ENCODE measurements at regions not wholly inside any gene's neighbourhood (a gene's known extent, or its start where the extent isn't known, plus 50 kb on each side); places are given as distances from the start of the nearest gene placed in this dataset.

GRCh38 chr1:195806060-195806459 lies 802.2 kb downstream of the KCNT2 start:
- no peaks in the 10 kb centered on the region for H3K27me3 Mint-ChIP-seq
- H3K4me3 ChIP-seq (ENCODE audit: control insufficient read depth in 1 of 2, extremely low read depth in 1 of 2, low read length in 1 of 2) = no peak overlapping the region
- WGBS (ENCODE audit: insufficient coverage) = no CpG with 5 or more reads among the region's 2 CpGs
- no peaks in the 10 kb centered on the region for H3K27me3 ChIP-seq (replicated peaks in 1 of 2; ENCODE audit: control insufficient read depth in 2 of 2, extremely low read depth in 1 of 2, insufficient read depth in 2 of 2, low read length in 1 of 2)
- no peak overlapping the region for H3K27ac ChIP-seq (ENCODE audit: low read length)
- H3K36me3 ChIP-seq (ENCODE audit: control insufficient read depth in 2 of 2, extremely low read depth in 1 of 2, insufficient read depth in 1 of 2, low read length in 1 of 2) = no peaks in the 10 kb centered on the region
- H3K4me3 Mint-ChIP-seq = no peak overlapping the region
- no peaks in the 10 kb centered on the region for H3K36me3 Mint-ChIP-seq
- H3K9me3 ChIP-seq = no peaks in the 10 kb centered on the region
- H3K27ac Mint-ChIP-seq = no peak overlapping the region
- H3K9me3 Mint-ChIP-seq = peaks cover 0 to 3% (median 0%) of the 10 kb centered on the region in 3 donors
- no peaks in the 10 kb centered on the region for H3K4me1 Mint-ChIP-seq
- POLR2A ChIA-PET = no interaction called here
- DNase-seq (no peak), ATAC-seq (replicated peaks in 1 of 4) (no peak)
- CTCF ChIA-PET = no interaction called here
- no peaks in the 10 kb centered on the region for H3K4me1 ChIP-seq (ENCODE audit: control insufficient read depth in 1 of 2, extremely low read depth in 1 of 2, insufficient read depth in 2 of 2, low read length in 2 of 2)

GRCh38 chr1:195804547-195804946 lies 803.7 kb downstream of the KCNT2 start:
- H3K36me3 Mint-ChIP-seq = no peaks in the 10 kb centered on the region
- H3K27ac Mint-ChIP-seq = no peak overlapping the region
- Histone ChIP-seq H3K9me3 (no peaks in the 10 kb centered on the region), H3K36me3 (ENCODE audit: control insufficient read depth in 2 of 2, extremely low read depth in 1 of 2, insufficient read depth in 1 of 2, low read length in 1 of 2) (no peaks in the 10 kb centered on the region), H3K27ac (ENCODE audit: low read length) (no peak overlapping the region), H3K27me3 (replicated peaks in 1 of 2; ENCODE audit: control insufficient read depth in 2 of 2, extremely low read depth in 1 of 2, insufficient read depth in 2 of 2, low read length in 1 of 2) (no peaks in the 10 kb centered on the region), H3K4me3 (ENCODE audit: control insufficient read depth in 1 of 2, extremely low read depth in 1 of 2, low read length in 1 of 2) (no peak overlapping the region), H3K4me1 (ENCODE audit: control insufficient read depth in 1 of 2, extremely low read depth in 1 of 2, insufficient read depth in 2 of 2, low read length in 2 of 2) (no peaks in the 10 kb centered on the region)
- no peaks in the 10 kb centered on the region for H3K27me3 Mint-ChIP-seq
- H3K9me3 Mint-ChIP-seq = peaks cover 0 to 3% (median 0%) of the 10 kb centered on the region in 3 donors
- CTCF ChIA-PET = no interaction called here
- H3K4me3 Mint-ChIP-seq = no peak overlapping the region
- H3K4me1 Mint-ChIP-seq = no peaks in the 10 kb centered on the region
- DNase-seq (no peak), ATAC-seq (replicated peaks in 1 of 4) (no peak)
- POLR2A ChIA-PET = no interaction called here

- ATAC-seq (replicated peaks in 1 of 4) (no peak), DNase-seq (no peak)
- Histone ChIP-seq H3K27me3 (replicated peaks in 1 of 2; ENCODE audit: control insufficient read depth in 2 of 2, extremely low read depth in 1 of 2, insufficient read depth in 2 of 2, low read length in 1 of 2) (no peaks in the 10 kb centered on the region), H3K9me3 (no peaks in the 10 kb centered on the region), H3K4me1 (ENCODE audit: control insufficient read depth in 1 of 2, extremely low read depth in 1 of 2, insufficient read depth in 2 of 2, low read length in 2 of 2) (no peaks in the 10 kb centered on the region), H3K27ac (ENCODE audit: low read length) (no peak overlapping the region), H3K36me3 (ENCODE audit: control insufficient read depth in 2 of 2, extremely low read depth in 1 of 2, insufficient read depth in 1 of 2, low read length in 1 of 2) (no peaks in the 10 kb centered on the region), H3K4me3 (ENCODE audit: control insufficient read depth in 1 of 2, extremely low read depth in 1 of 2, low read length in 1 of 2) (no peak overlapping the region)
- Mint-ChIP-seq H3K36me3 (no peaks in the 10 kb centered on the region), H3K27ac (no peak overlapping the region), H3K9me3 (peaks cover 0 to 5% (median 0%) of the 10 kb centered on the region in 3 donors), H3K4me1 (no peaks in the 10 kb centered on the region), H3K4me3 (no peak overlapping the region), H3K27me3 (no peaks in the 10 kb centered on the region)
- WGBS (ENCODE audit: insufficient coverage) = 80% methylated on average over 1 of the region's 4 CpGs
- ChIA-PET CTCF (no interaction called here), POLR2A (no interaction called here)
Measured at GRCh38 chr1:195799016-195799415, 809.2 kb downstream of the KCNT2 start.

GRCh38 chr1:195794225-195794624 lies 814.0 kb downstream of the KCNT2 start:
- CTCF ChIA-PET = no interaction called here
- POLR2A ChIA-PET = no interaction called here
- Mint-ChIP-seq H3K27me3 (no peaks in the 10 kb centered on the region), H3K9me3 (peaks cover 0 to 5% (median 0%) of the 10 kb centered on the region in 3 donors), H3K4me1 (no peaks in the 10 kb centered on the region), H3K36me3 (no peaks in the 10 kb centered on the region), H3K4me3 (no peak overlapping the region), H3K27ac (no peak overlapping the region)
- no peak overlapping the region for H3K27ac ChIP-seq (ENCODE audit: low read length)
- no CpG with 5 or more reads among the region's 3 CpGs for WGBS (ENCODE audit: insufficient coverage)
- no peak overlapping the region for H3K4me3 ChIP-seq (ENCODE audit: control insufficient read depth in 1 of 2, extremely low read depth in 1 of 2, low read length in 1 of 2)
- H3K4me1 ChIP-seq (ENCODE audit: control insufficient read depth in 1 of 2, extremely low read depth in 1 of 2, insufficient read depth in 2 of 2, low read length in 2 of 2) = no peaks in the 10 kb centered on the region
- H3K27me3 ChIP-seq (replicated peaks in 1 of 2; ENCODE audit: control insufficient read depth in 2 of 2, extremely low read depth in 1 of 2, insufficient read depth in 2 of 2, low read length in 1 of 2) = peaks cover 0 to 5% of the 10 kb centered on the region in 2 experiments
- ATAC-seq (replicated peaks in 1 of 4) (no peak), DNase-seq (no peak)
- H3K36me3 ChIP-seq (ENCODE audit: control insufficient read depth in 2 of 2, extremely low read depth in 1 of 2, insufficient read depth in 1 of 2, low read length in 1 of 2) = no peaks in the 10 kb centered on the region
- no peaks in the 10 kb centered on the region for H3K9me3 ChIP-seq

GRCh38 chr1:195791796-195792195 lies 816.4 kb downstream of the KCNT2 start:
- peaks cover 3 to 8% (median 3%) of the 10 kb centered on the region in 3 donors for H3K9me3 Mint-ChIP-seq
- ChIA-PET POLR2A (no interaction called here), CTCF (no interaction called here)
- H3K27ac Mint-ChIP-seq = no peak overlapping the region
- H3K4me1 ChIP-seq (ENCODE audit: control insufficient read depth in 1 of 2, extremely low read depth in 1 of 2, insufficient read depth in 2 of 2, low read length in 2 of 2) = no peaks in the 10 kb centered on the region
- H3K4me3 ChIP-seq (ENCODE audit: control insufficient read depth in 1 of 2, extremely low read depth in 1 of 2, low read length in 1 of 2) = no peak overlapping the region
- DNase-seq (no peak), ATAC-seq (replicated peaks in 1 of 4) (no peak)
- H3K36me3 ChIP-seq (ENCODE audit: control insufficient read depth in 2 of 2, extremely low read depth in 1 of 2, insufficient read depth in 1 of 2, low read length in 1 of 2) = no peaks in the 10 kb centered on the region
- no peaks in the 10 kb centered on the region for H3K27me3 Mint-ChIP-seq
- no peaks in the 10 kb centered on the region for H3K9me3 ChIP-seq
- WGBS (ENCODE audit: insufficient coverage) = 85% methylated on average over 4 of the region's 7 CpGs
- H3K4me3 Mint-ChIP-seq = no peak overlapping the region
- no peaks in the 10 kb centered on the region for H3K36me3 Mint-ChIP-seq
- H3K27me3 ChIP-seq (replicated peaks in 1 of 2; ENCODE audit: control insufficient read depth in 2 of 2, extremely low read depth in 1 of 2, insufficient read depth in 2 of 2, low read length in 1 of 2) = peaks cover 0 to 5% of the 10 kb centered on the region in 2 experiments
- H3K4me1 Mint-ChIP-seq = no peaks in the 10 kb centered on the region
- no peak overlapping the region for H3K27ac ChIP-seq (ENCODE audit: low read length)

GRCh38 chr1:195790514-195791168 lies 817.6 kb downstream of the KCNT2 start:
- H3K36me3 ChIP-seq (ENCODE audit: control insufficient read depth in 2 of 2, extremely low read depth in 1 of 2, insufficient read depth in 1 of 2, low read length in 1 of 2) = no peaks in the 10 kb centered on the region
- Mint-ChIP-seq H3K4me1 (no peaks in the 10 kb centered on the region), H3K36me3 (no peaks in the 10 kb centered on the region), H3K27me3 (no peaks in the 10 kb centered on the region), H3K27ac (no peak overlapping the region), H3K9me3 (peaks cover 3 to 11% (median 8%) of the 10 kb centered on the region in 3 donors), H3K4me3 (no peak overlapping the region)
- H3K27ac ChIP-seq (ENCODE audit: low read length) = no peak overlapping the region
- CTCF ChIA-PET = no interaction called here
- H3K4me1 ChIP-seq (ENCODE audit: control insufficient read depth in 1 of 2, extremely low read depth in 1 of 2, insufficient read depth in 2 of 2, low read length in 2 of 2) = no peaks in the 10 kb centered on the region
- no peak overlapping the region for H3K4me3 ChIP-seq (ENCODE audit: control insufficient read depth in 1 of 2, extremely low read depth in 1 of 2, low read length in 1 of 2)
- peaks cover 0 to 5% of the 10 kb centered on the region in 2 experiments for H3K27me3 ChIP-seq (replicated peaks in 1 of 2; ENCODE audit: control insufficient read depth in 2 of 2, extremely low read depth in 1 of 2, insufficient read depth in 2 of 2, low read length in 1 of 2)
- POLR2A ChIA-PET = no interaction called here
- no peaks in the 10 kb centered on the region for H3K9me3 ChIP-seq
- no peak for DNase-seq
- no peak for ATAC-seq (replicated peaks in 1 of 4)
- 83% methylated on average over 7 of the region's 8 CpGs for whole genome bisulfite sequencing (ENCODE audit: insufficient coverage)

- Histone ChIP-seq H3K27ac (ENCODE audit: low read length) (no peak overlapping the region), H3K4me3 (ENCODE audit: control insufficient read depth in 1 of 2, extremely low read depth in 1 of 2, low read length in 1 of 2) (no peak overlapping the region), H3K27me3 (replicated peaks in 1 of 2; ENCODE audit: control insufficient read depth in 2 of 2, extremely low read depth in 1 of 2, insufficient read depth in 2 of 2, low read length in 1 of 2) (peaks cover 0 to 5% of the 10 kb centered on the region in 2 experiments), H3K36me3 (ENCODE audit: control insufficient read depth in 2 of 2, extremely low read depth in 1 of 2, insufficient read depth in 1 of 2, low read length in 1 of 2) (no peaks in the 10 kb centered on the region), H3K4me1 (ENCODE audit: control insufficient read depth in 1 of 2, extremely low read depth in 1 of 2, insufficient read depth in 2 of 2, low read length in 2 of 2) (no peaks in the 10 kb centered on the region), H3K9me3 (no peaks in the 10 kb centered on the region)
- no peak overlapping the region for H3K4me3 Mint-ChIP-seq
- no peak overlapping the region for H3K27ac Mint-ChIP-seq
- H3K36me3 Mint-ChIP-seq = no peaks in the 10 kb centered on the region
- ATAC-seq (replicated peaks in 1 of 4) (no peak), DNase-seq (no peak)
- H3K9me3 Mint-ChIP-seq = peaks cover 3 to 8% (median 8%) of the 10 kb centered on the region in 3 donors
- WGBS (ENCODE audit: insufficient coverage) = no CpG with 5 or more reads among the region's 2 CpGs
- no peaks in the 10 kb centered on the region for H3K27me3 Mint-ChIP-seq
- POLR2A ChIA-PET = no interaction called here
- H3K4me1 Mint-ChIP-seq = no peaks in the 10 kb centered on the region
- CTCF ChIA-PET = no interaction called here
Measured at GRCh38 chr1:195789321-195789720, 818.9 kb downstream of the KCNT2 start.

All from T-cell (primary cell).